GM12874 (cell line): ENCODE measurements at regions not wholly inside any gene's neighbourhood (a gene's known extent, or its start where the extent isn't known, plus 50 kb on each side); places are given as distances from the start of the nearest gene placed in this dataset.

Experiments used
- TF ChIP-seq, protein P1 (sequence below): IDR thresholded peaks from 2 replicates; pipeline ENCODE4 v1.5.1; 2011; ENCODE audit warnings: low read depth, mild to moderate bottlenecking, control low read depth, low read length, moderate library complexity; ENCODE audit not compliant: insufficient read depth

DNA sequence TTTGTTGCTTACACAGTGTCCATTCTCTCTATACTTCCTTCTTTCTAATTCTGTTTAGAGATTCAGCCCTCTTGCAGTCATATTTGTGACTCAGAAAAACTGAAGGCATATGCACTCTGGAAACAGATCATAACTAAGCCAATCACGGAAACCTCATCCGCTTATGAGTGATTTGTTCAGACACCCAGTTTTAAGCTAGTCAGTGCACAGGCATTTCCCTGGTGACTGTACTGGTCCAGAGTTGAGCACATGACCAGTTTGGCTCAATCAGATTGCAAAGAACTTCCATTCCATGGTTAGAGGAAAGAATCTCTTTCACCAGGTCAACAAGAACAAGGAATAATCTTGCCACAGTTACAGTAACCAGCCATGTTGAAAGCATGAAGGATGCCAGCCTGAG is 69.2 kb upstream of the SGIP1 start:
- TF ChIP-seq, protein P1, sequence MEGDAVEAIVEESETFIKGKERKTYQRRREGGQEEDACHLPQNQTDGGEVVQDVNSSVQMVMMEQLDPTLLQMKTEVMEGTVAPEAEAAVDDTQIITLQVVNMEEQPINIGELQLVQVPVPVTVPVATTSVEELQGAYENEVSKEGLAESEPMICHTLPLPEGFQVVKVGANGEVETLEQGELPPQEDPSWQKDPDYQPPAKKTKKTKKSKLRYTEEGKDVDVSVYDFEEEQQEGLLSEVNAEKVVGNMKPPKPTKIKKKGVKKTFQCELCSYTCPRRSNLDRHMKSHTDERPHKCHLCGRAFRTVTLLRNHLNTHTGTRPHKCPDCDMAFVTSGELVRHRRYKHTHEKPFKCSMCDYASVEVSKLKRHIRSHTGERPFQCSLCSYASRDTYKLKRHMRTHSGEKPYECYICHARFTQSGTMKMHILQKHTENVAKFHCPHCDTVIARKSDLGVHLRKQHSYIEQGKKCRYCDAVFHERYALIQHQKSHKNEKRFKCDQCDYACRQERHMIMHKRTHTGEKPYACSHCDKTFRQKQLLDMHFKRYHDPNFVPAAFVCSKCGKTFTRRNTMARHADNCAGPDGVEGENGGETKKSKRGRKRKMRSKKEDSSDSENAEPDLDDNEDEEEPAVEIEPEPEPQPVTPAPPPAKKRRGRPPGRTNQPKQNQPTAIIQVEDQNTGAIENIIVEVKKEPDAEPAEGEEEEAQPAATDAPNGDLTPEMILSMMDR, result no peak

DNA sequence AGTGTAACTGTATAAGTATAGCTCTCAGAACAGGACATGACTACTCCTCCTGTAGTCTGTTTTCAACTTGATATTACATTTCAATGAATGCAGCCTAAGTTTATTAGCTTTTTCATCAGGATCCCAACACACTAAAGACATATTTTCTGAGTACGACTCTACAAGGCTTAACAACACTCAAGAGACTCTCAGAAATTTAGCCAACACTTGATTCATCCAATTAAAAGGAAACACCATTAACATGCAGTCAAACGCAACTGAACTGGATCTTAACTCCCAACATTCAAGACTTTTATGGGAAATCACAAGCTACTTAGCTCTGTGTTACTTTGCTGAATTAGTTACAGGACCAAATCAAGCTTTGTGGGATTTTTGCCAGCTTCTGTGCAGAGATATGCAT is 65.2 kb upstream of the SGIP1 start:
- TF ChIP-seq, protein P1, result no peak

DNA sequence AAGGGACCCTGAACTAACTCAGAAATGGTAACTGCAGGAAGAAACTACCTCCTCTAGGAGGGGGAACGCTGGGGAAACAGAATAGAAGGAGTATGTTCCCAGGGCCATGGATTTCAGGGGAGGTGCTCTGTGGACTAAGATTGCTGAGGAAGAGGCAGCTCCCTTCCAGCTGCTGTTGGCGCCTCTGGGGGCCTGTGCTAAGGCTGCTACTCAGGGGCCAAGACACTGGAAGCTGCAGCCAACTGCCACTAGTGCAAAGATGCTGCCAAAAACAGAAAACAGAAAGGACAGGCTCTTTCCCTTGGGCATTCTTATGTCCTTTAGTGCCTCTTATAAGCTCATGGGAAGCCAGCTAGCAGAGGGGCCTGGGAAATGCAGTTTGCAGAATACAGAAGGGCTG is 58.0 kb upstream of the SGIP1 start:
- TF ChIP-seq, protein P1, result no peak

DNA sequence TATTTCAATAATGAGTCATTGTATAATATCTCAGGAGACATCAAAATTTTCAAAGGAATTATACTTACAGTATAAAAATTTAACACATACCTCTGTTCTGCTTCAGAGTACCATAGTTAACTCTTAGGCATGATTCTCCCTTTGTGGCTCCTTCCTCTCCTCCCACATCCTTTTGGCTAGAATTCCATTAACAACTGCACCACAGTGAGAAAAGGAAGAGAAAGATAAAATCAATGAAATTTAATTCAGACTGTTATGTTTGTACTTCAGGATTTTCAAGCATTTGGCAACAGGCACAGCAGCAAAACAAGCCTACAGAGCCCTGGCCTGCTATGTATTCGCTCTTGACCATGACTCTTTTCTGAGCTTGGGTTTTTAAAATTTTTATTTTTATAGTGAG is 57.2 kb upstream of the SGIP1 start:
- TF ChIP-seq, protein P1, result no peak

DNA sequence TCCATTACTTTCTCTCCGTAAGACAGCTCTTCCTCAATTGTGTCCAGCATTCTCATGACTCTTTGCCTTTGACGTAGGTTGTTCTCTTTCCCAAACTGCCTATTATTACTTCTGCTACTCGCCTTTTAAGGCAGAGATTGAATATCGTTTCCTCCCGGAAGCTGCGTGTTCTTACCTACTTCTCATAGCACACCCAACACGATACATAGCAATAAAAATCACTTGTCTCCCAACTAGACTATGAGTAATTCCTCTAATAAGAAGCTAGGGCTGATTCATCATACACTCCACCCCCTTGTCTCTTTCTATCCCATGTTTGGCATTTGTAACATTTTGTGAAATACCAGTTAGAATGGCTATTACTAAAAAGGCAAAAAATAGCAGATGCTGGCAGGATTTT is 55.8 kb upstream of the SGIP1 start:
- TF ChIP-seq, protein P1, result no peak

DNA sequence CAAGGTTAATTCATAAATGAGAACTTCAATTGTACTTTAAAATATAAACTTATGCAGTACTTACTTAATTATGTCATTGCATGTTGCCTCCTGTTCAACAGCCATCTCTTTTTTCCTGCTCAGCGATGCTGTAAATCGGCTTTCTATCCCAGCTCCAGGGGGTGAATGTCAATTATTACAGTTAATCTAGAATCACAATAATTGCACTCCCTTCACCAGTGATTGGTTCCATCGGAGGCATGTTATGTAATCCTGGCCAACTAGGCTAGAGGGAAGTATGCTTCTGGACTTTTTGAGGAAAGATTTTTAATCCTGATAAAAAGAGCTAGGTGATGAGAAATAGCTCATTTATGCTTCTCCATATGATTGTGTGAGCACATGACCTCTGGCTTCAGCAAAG is 53.8 kb upstream of the SGIP1 start:
- TF ChIP-seq, protein P1, result no peak
